ENCODE measurements at regions not wholly inside any gene's neighbourhood (a gene's known extent, or its start where the extent isn't known, plus 50 kb on each side); places are given as distances from the start of the nearest gene placed in this dataset.
A peak's percentile ranks its signal among the peaks of the same experiment; 100 is the strongest.

GRCh38 chr10:8229153-8229552 is 174.7 kb downstream of the GATA3 start:
- peak overlapping the region; percentile 60 for H3K27ac Mint-ChIP-seq
- ATAC-seq (replicated peaks), result peak; percentile 67
- H3K27me3 Mint-ChIP-seq, result no peaks in the 10 kb centered on the region
- no peaks in the 10 kb centered on the region for H3K9me3 Mint-ChIP-seq
- peak overlapping the region; percentile 50 for H3K4me3 Mint-ChIP-seq
- no peaks in the 10 kb centered on the region for H3K36me3 Mint-ChIP-seq (ENCODE audit: low read depth)
- H3K4me1 Mint-ChIP-seq, result peaks cover 23% of the 10 kb centered on the region

GRCh38 chr10:8230902-8231301 is 176.4 kb downstream of the GATA3 start:
- Mint-ChIP-seq H3K4me1 (peaks cover 23% of the 10 kb centered on the region), H3K4me3 (no peak overlapping the region), H3K9me3 (no peaks in the 10 kb centered on the region), H3K27me3 (no peaks in the 10 kb centered on the region), H3K36me3 (ENCODE audit: low read depth) (no peaks in the 10 kb centered on the region), H3K27ac (no peak overlapping the region)
- no peak for ATAC-seq (replicated peaks)

GRCh38 chr10:8233049-8233448 is 178.6 kb downstream of the GATA3 start:
- ATAC-seq (replicated peaks), result no peak
- H3K27ac Mint-ChIP-seq, result no peak overlapping the region
- no peak overlapping the region for H3K4me3 Mint-ChIP-seq
- H3K27me3 Mint-ChIP-seq, result no peaks in the 10 kb centered on the region
- no peaks in the 10 kb centered on the region for H3K9me3 Mint-ChIP-seq
- no peaks in the 10 kb centered on the region for H3K36me3 Mint-ChIP-seq (ENCODE audit: low read depth)
- H3K4me1 Mint-ChIP-seq, result peaks cover 29% of the 10 kb centered on the region

GRCh38 chr10:8233832-8234259 is 179.4 kb downstream of the GATA3 start:
- H3K27ac Mint-ChIP-seq, result no peak overlapping the region
- no peaks in the 10 kb centered on the region for H3K27me3 Mint-ChIP-seq
- no peak for ATAC-seq (replicated peaks)
- no peaks in the 10 kb centered on the region for H3K9me3 Mint-ChIP-seq
- peaks cover 27% of the 10 kb centered on the region for H3K4me1 Mint-ChIP-seq
- no peak overlapping the region for H3K4me3 Mint-ChIP-seq
- no peaks in the 10 kb centered on the region for H3K36me3 Mint-ChIP-seq (ENCODE audit: low read depth)

- Mint-ChIP-seq H3K4me1 (peaks cover 26% of the 10 kb centered on the region), H3K36me3 (ENCODE audit: low read depth) (no peaks in the 10 kb centered on the region), H3K4me3 (no peak overlapping the region), H3K27ac (no peak overlapping the region), H3K27me3 (no peaks in the 10 kb centered on the region), H3K9me3 (no peaks in the 10 kb centered on the region)
- no peak for ATAC-seq (replicated peaks)
Observed at GRCh38 chr10:8235253-8236027, 181.0 kb downstream of the GATA3 start.

GRCh38 chr10:8238986-8239385 is 184.5 kb downstream of the GATA3 start:
- ATAC-seq (replicated peaks), result peak; percentile 61
- Mint-ChIP-seq H3K27ac (peak overlapping the region; percentile 45), H3K9me3 (no peaks in the 10 kb centered on the region), H3K27me3 (no peaks in the 10 kb centered on the region), H3K4me3 (peak overlapping the region; percentile 48), H3K4me1 (peaks cover 34% of the 10 kb centered on the region), H3K36me3 (ENCODE audit: low read depth) (no peaks in the 10 kb centered on the region)

- no peak overlapping the region for H3K27ac Mint-ChIP-seq
- no peaks in the 10 kb centered on the region for H3K27me3 Mint-ChIP-seq
- no peaks in the 10 kb centered on the region for H3K9me3 Mint-ChIP-seq
- no peak for ATAC-seq (replicated peaks)
- H3K4me1 Mint-ChIP-seq, result peaks cover 45% of the 10 kb centered on the region
- H3K4me3 Mint-ChIP-seq, result no peak overlapping the region
- H3K36me3 Mint-ChIP-seq (ENCODE audit: low read depth), result no peaks in the 10 kb centered on the region
Observed at GRCh38 chr10:8240861-8241260, 186.4 kb downstream of the GATA3 start.

GRCh38 chr10:8242295-8242872 is 187.9 kb downstream of the GATA3 start:
- peak overlapping the region; percentile 67 for H3K27ac Mint-ChIP-seq
- peak; percentile 90 for ATAC-seq (replicated peaks)
- H3K4me1 Mint-ChIP-seq, result peaks cover 45% of the 10 kb centered on the region
- no peaks in the 10 kb centered on the region for H3K9me3 Mint-ChIP-seq
- H3K4me3 Mint-ChIP-seq, result peak overlapping the region; percentile 48
- H3K27me3 Mint-ChIP-seq, result no peaks in the 10 kb centered on the region
- no peaks in the 10 kb centered on the region for H3K36me3 Mint-ChIP-seq (ENCODE audit: low read depth)

GRCh38 chr10:8245131-8245813 is 190.8 kb downstream of the GATA3 start:
- Mint-ChIP-seq H3K36me3 (ENCODE audit: low read depth) (no peaks in the 10 kb centered on the region), H3K27ac (peak overlapping the region; percentile 85), H3K27me3 (no peaks in the 10 kb centered on the region), H3K4me3 (peak overlapping the region; percentile 71), H3K4me1 (peaks cover 26% of the 10 kb centered on the region), H3K9me3 (peaks cover 7% of the 10 kb centered on the region)
- no peak for ATAC-seq (replicated peaks)

GRCh38 chr10:8245814-8246142 is 191.3 kb downstream of the GATA3 start:
- H3K4me1 Mint-ChIP-seq, result peaks cover 26% of the 10 kb centered on the region
- H3K4me3 Mint-ChIP-seq, result peak overlapping the region; percentile 71
- no peaks in the 10 kb centered on the region for H3K36me3 Mint-ChIP-seq (ENCODE audit: low read depth)
- no peaks in the 10 kb centered on the region for H3K27me3 Mint-ChIP-seq
- no peak for ATAC-seq (replicated peaks)
- H3K9me3 Mint-ChIP-seq, result peaks cover 7% of the 10 kb centered on the region
- H3K27ac Mint-ChIP-seq, result peak overlapping the region; percentile 85

- Mint-ChIP-seq H3K9me3 (peaks cover 7% of the 10 kb centered on the region), H3K36me3 (ENCODE audit: low read depth) (no peaks in the 10 kb centered on the region)
Observed at GRCh38 chr10:8246548-8246947, 192.1 kb downstream of the GATA3 start.

GRCh38 chr10:8247191-8247590 is 192.7 kb downstream of the GATA3 start:
- Mint-ChIP-seq H3K4me1 (peaks cover 22% of the 10 kb centered on the region), H3K27ac (no peak overlapping the region), H3K27me3 (no peaks in the 10 kb centered on the region)

More at GRCh38 chr10:8246548-8246947, 192.1 kb downstream of the GATA3 start:
- Mint-ChIP-seq H3K4me1 (peaks cover 26% of the 10 kb centered on the region), H3K27ac (no peak overlapping the region), H3K27me3 (no peaks in the 10 kb centered on the region), H3K4me3 (no peak overlapping the region)
- no peak for ATAC-seq (replicated peaks)

GRCh38 chr10:8248868-8249267 is 194.4 kb downstream of the GATA3 start:
- Mint-ChIP-seq H3K27ac (no peak overlapping the region), H3K4me3 (no peak overlapping the region), H3K4me1 (peaks cover 14% of the 10 kb centered on the region), H3K36me3 (ENCODE audit: low read depth) (no peaks in the 10 kb centered on the region), H3K9me3 (peaks cover 7% of the 10 kb centered on the region), H3K27me3 (no peaks in the 10 kb centered on the region)
- ATAC-seq (replicated peaks), result no peak

More at GRCh38 chr10:8247191-8247590, 192.7 kb downstream of the GATA3 start:
- Mint-ChIP-seq H3K36me3 (ENCODE audit: low read depth) (no peaks in the 10 kb centered on the region), H3K4me3 (no peak overlapping the region), H3K9me3 (peaks cover 7% of the 10 kb centered on the region)
- ATAC-seq (replicated peaks), result no peak

- H3K4me3 Mint-ChIP-seq, result peak overlapping the region; percentile 74
- peaks cover 7% of the 10 kb centered on the region for H3K36me3 Mint-ChIP-seq (ENCODE audit: low read depth)
- H3K9me3 Mint-ChIP-seq, result peaks cover 11% of the 10 kb centered on the region
- H3K4me1 Mint-ChIP-seq, result peaks cover 19% of the 10 kb centered on the region
- peak overlapping the region; percentile 98 for H3K27ac Mint-ChIP-seq
- no peaks in the 10 kb centered on the region for H3K27me3 Mint-ChIP-seq
- peak; percentile 96 for ATAC-seq (replicated peaks)
Observed at GRCh38 chr10:8254350-8254749, 199.9 kb downstream of the GATA3 start.

- peaks cover 8% of the 10 kb centered on the region for H3K9me3 Mint-ChIP-seq
- no peaks in the 10 kb centered on the region for H3K27me3 Mint-ChIP-seq
- H3K4me1 Mint-ChIP-seq, result peaks cover 19% of the 10 kb centered on the region
- peak; percentile 50 for ATAC-seq (replicated peaks)
- H3K4me3 Mint-ChIP-seq, result peak overlapping the region; percentile 74
- H3K27ac Mint-ChIP-seq, result peak overlapping the region; percentile 98
- peaks cover 7% of the 10 kb centered on the region for H3K36me3 Mint-ChIP-seq (ENCODE audit: low read depth)
Observed at GRCh38 chr10:8255301-8255700, 200.8 kb downstream of the GATA3 start.

All from activated T-helper 17 cell treated with anti-CD3 and anti-CD28 coated beads, Interleukin-2, amount 50 U/mL, for 72 hours (primary cell).